GM12874 (cell line): ENCODE measurements at regions not wholly inside any gene's neighbourhood (a gene's known extent, or its start where the extent isn't known, plus 50 kb on each side); places are given as distances from the start of the nearest gene placed in this dataset.

Experiments
- TF ChIP-seq, protein P1 (sequence below): IDR thresholded peaks from 2 replicates; pipeline ENCODE4 v1.5.1; 2011; ENCODE audit warnings: low read depth, mild to moderate bottlenecking, control low read depth, low read length, moderate library complexity; ENCODE audit not compliant: insufficient read depth

DNA sequence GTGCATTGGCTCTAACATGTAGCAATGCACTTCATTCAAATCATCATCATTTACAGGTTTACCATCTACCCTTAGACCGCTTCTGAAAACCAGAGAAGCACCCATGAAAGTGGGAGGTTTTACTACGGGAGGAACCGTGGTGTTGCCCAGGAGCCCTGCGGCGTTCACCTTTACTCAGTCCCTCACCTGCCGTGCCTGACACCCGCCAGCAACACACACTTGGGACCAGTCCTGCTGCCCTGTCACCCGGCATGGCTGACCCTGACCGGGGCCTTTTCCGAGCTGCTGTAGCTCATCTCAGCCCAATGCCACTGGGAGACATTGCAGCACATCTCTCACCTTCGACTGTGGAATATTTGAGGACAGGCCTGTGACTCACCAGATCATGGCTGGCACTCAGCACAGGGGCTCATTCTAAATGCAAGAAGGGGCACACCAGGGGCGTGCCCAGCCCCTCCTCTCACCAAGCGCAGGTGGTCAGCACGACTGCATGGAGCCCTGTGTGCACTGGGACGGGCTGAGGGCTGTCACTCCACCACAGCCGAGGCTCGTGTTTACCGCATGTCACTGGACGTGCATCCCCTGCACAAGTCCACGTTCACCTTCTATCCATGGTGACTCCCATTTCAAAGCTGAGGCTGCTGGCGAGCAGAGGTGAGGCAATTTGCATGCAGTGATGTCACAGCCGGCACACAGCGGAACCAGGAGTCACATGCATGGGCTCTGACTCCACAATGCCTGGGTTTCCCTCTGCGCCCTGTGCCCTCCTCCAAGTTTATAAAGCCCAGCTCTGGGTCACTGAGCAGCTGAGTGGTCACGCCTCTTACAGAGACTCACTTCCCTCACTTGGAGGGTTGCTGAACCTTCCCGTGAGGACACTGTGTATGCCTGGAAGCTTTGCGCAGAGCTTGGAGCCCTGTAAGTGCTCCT is 76.7 kb upstream of the SNTG2 start:
- TF ChIP-seq, protein P1, sequence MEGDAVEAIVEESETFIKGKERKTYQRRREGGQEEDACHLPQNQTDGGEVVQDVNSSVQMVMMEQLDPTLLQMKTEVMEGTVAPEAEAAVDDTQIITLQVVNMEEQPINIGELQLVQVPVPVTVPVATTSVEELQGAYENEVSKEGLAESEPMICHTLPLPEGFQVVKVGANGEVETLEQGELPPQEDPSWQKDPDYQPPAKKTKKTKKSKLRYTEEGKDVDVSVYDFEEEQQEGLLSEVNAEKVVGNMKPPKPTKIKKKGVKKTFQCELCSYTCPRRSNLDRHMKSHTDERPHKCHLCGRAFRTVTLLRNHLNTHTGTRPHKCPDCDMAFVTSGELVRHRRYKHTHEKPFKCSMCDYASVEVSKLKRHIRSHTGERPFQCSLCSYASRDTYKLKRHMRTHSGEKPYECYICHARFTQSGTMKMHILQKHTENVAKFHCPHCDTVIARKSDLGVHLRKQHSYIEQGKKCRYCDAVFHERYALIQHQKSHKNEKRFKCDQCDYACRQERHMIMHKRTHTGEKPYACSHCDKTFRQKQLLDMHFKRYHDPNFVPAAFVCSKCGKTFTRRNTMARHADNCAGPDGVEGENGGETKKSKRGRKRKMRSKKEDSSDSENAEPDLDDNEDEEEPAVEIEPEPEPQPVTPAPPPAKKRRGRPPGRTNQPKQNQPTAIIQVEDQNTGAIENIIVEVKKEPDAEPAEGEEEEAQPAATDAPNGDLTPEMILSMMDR = no peak

DNA sequence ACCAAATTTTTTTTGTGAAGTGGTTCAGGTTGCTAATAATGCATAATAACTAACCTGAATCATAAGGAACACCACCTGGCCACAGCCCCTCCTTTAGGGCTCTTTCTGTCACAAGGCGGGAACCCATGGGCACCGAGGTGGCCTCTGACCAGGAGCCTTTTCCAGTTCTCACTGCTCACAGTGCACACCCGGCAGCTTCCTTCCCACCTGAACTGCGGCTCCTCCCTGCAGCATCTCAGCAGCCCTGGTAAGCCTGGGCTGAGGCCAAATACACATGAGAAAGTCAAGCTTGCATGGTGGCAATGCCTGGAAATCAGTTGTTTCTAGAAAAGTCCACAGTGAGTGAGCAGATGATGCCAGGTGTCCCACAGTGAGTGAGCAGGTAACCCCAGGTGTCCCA is 77.6 kb upstream of the SNTG2 start:
- TF ChIP-seq, protein P1 = no peak

DNA sequence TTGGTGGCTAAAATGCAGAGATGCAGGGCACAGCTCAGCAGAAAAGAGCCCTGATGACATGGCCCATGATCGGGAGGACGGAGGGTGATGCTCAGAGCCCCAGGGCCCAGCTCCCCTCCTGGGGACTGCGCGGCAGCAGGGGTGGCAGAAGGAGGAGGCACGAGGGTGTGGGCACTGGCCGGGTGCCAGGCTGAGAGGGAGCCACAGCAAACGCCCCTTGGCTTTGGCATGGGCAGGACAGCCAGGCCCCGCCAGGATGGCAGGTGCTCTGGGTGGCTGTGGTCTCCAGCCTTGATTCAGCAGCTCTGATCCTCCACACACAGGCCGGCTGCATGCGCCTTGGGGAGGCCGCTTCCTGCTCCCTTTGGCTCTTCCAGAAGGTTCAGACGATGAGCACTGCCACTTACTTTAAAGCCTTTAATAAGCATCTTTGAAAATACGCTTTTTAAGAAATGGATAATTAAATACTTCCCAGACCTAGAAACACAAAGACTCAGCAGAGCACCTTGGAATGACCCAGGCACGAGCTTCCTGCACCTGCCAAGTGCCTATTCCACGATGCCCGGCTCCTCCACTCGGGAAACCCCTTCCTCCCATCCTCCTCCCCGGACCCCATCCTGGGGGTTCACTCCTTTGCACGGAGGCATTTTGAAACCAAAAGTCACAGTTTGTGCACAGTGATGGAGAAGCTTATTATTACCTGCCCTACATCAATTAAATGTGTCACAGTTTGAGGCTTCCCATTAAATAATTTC is 78.5 kb upstream of the SNTG2 start:
- TF ChIP-seq, protein P1 = no peak

DNA sequence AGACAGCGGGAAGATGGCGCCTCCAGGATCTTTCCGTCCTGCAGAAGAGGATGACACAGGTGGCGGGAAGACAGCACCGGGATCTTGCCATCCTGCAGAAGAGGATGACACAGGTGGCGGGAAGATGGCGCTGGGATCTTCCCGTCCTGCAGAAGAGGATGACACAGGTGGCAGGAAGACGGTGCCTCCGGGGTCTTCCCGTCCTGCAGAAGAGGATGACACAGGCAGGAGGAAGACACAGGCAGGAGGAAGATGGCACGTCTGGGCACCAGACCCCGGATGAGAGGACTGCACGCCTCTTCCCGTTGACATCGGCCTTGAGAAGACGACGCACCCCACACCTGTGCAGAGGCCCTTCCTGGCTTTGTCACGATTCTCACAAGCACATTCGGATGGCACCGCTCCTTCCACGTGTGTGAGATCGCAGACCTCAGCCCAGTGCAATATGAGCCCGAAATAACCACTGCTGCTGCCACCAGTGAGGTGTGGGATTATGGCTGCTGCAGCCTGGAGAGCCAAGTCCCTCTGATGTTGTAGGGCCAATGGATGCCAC is 79.4 kb upstream of the SNTG2 start:
- TF ChIP-seq, protein P1 = no peak

DNA sequence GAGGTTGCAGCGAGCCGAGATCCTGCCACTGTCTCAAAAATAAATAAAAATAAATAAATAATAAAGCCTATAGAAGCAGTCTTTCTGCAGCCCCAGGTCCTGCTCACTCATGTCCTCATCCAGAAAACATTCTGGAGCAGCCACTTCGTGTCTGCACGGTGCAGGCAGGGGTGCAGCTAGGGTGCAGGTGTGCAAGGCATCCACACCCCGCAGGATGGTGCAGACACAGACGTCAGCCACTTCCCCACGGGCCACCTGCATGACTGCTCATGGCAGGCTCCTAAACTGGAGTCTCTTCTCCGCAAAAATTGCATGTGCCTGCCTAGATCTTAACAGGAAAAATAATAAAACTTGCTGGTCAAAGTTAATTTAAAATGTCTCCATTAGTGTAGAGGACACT is 80.2 kb upstream of the SNTG2 start:
- TF ChIP-seq, protein P1 = no peak

DNA sequence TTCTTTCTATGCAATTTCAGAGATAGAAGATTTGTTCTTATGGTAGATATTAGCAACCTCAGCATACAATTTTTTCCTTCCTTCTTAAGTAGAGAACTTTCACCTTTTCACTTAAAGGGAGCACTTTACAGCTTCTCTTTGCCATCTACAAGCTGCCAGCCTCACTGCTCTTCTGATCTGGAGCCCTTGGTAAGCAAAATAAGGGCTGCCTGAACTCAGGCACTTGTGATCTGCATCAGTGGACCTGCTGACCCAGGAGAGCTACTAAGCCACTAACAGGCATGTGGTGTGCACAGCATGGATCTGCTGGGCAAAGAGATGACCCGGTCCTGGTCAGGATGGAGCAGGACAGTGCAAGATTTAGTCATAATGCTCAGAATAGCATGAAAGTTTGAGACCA is 80.8 kb upstream of the SNTG2 start:
- TF ChIP-seq, protein P1 = no peak

DNA sequence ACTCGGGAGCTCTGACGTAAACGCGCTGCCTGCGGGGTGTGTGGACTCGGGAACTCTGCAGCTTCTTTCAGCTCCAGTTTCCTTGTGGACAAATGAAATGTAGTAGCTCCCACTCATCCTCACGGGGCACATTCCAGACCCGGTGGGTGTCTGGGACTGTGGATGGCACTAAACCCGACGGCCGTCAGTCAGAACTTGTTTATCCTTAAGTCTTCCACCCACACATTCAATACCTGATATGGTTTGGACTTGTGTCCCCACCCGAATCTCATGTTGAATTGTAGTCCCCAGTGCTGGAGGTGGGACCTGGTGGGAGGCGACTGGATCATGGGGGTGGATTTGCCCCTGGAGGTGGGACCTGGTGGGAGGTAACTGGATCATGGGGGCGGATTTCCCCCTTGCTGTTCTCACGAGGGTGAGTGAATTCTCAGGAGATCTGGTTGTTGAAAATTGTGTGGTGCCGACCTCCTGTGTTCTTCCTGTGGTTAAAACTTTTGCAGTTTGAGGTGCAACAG is 81.2 kb upstream of the SNTG2 start:
- TF ChIP-seq, protein P1 = no peak
